Adrenal gland (tissue), 9 donors: ENCODE measurements at regions not wholly inside any gene's neighbourhood (a gene's known extent, or its start where the extent isn't known, plus 50 kb on each side); places are given as distances from the start of the nearest gene placed in this dataset.

ENCODE experiments used
- DNase-seq, 7 donors: peaks; one replicate each; pipeline ENCODE4 v3.0.0-alpha.2; 2019 to 2020
- H3K27ac ChIP-seq, 5 donors: fragments of 200-600 bp; sonication (generic) in 4 of 5; 1 replicate in 3 of 5; 2 replicates in 2 of 5; pipeline versions ENCODE4 v1.5.1 to v1.8.0; 2016 to 2020; ENCODE audit warnings: mild to moderate bottlenecking in 1 of 5
- H3K27me3 ChIP-seq: fragments of 200-600 bp; 2 replicates; pipeline ENCODE4 v1.8.0; 2021
- H3K36me3 ChIP-seq, 2 donors: fragments of 200-600 bp; replicated peaks in 1 of 2; 1 replicate in 1 of 2; 2 replicates in 1 of 2; pipeline versions ENCODE4 v1.5.1 to v1.8.0; 2018 to 2022
- H3K4me1 ChIP-seq, 2 donors: fragments of 200-600 bp; replicated peaks in 1 of 2; 1 replicate in 1 of 2; 2 replicates in 1 of 2; pipeline versions ENCODE4 v1.5.1 to v1.8.0; 2018 to 2021
- H3K4me3 ChIP-seq, 4 donors: fragments of 200-600 bp; sonication (generic) in 3 of 4; one replicate each; pipeline ENCODE4 v1.5.1; 2016 to 2018
- H3K9me3 ChIP-seq, 3 donors: fragments of 200-600 bp; sonication (generic) in 1 of 3; replicated peaks in 1 of 3; 1 replicate in 2 of 3; 2 replicates in 1 of 3; pipeline versions ENCODE4 v1.5.1 to v1.8.0; 2016 to 2021
- POLR2A ChIP-seq, 2 donors: fragments of 450-650 bp; IDR thresholded peaks; one replicate each; pipeline ENCODE4 v1.6.1; 2017; ENCODE audit warnings: antibody characterized with exemption in 2 of 2, mild to moderate bottlenecking in 2 of 2, moderate library complexity in 1 of 2
- WGBS, 4 donors: extraction: QIAGEN DNeasy Blood & Tissue Kit in 2 of 4; methylation state at CpG; one replicate each; pipeline versions ENCODE4 v1.1.5 to v1.1.7; 2013 to 2017; 5-methylcytosine and 5-hydroxymethylcytosine counted together
- intact Hi-C, 2 donors: fragments of 100-400 bp; cut with DNase I; formaldehyde crosslinking; loops; one replicate each; pipeline versions ENCODE4 v1.14.1 to v1.15.0; 2022 to 2023
- TF ChIP-seq, protein P1 (sequence below), 6 experiments: fragments of 450-650 bp in 4 of 6; fragments of 200-600 bp in 2 of 6; sonication (generic) in 1 of 6; IDR thresholded peaks; 1 replicate in 5 of 6; 2 replicates in 1 of 6; pipeline versions ENCODE4 v1.5.1 to v1.8.0; 2016 to 2021; ENCODE audit warnings: antibody characterized with exemption in 6 of 6, mild to moderate bottlenecking in 2 of 6, moderate library complexity in 1 of 6
- donor health status: healthy with polysubstance abuse.
- donor health status: Bipolar disorder and iron deficiency.
- donor health status: DM: yes; HTN: yes; CAD: no.
- donor health status: DM: no; HTN: no; CAD: no.
- donor health status: DM: no; HTN: no; CAD: no.

DNA sequence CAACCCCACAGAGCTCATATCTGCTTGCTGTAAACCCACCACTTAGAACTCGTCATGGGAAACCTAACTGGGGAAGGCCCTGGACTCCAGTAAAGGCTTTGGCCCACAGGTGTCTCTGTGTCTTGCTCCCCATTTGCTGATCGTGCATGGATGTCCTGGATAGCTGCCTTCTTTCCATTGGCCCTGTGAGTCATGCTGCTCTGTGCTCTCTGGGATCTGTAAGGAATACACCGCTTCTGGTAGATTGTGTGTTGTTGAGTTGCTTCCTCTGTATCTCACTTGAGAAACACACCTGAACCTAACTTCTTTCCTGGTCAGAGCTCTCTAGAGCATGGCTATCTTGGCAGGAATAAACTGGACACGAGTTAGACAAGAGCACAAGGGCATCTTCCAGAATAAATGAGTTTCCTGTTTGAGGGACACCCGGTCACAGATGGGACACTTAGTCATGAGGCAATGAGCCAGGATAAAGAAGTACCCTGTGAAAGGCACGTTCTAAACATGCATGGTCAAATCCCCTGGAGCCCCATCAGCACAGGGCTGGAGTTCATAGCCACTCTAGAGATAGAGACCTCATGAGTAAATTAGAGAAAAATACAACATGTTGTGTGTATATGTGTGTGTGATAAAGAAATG lies 99.6 kb upstream of the TMEM170B start:
- TF ChIP-seq POLR2A (IDR thresholded peaks at IDR 0.05), result no peak
- TF ChIP-seq, protein P1, sequence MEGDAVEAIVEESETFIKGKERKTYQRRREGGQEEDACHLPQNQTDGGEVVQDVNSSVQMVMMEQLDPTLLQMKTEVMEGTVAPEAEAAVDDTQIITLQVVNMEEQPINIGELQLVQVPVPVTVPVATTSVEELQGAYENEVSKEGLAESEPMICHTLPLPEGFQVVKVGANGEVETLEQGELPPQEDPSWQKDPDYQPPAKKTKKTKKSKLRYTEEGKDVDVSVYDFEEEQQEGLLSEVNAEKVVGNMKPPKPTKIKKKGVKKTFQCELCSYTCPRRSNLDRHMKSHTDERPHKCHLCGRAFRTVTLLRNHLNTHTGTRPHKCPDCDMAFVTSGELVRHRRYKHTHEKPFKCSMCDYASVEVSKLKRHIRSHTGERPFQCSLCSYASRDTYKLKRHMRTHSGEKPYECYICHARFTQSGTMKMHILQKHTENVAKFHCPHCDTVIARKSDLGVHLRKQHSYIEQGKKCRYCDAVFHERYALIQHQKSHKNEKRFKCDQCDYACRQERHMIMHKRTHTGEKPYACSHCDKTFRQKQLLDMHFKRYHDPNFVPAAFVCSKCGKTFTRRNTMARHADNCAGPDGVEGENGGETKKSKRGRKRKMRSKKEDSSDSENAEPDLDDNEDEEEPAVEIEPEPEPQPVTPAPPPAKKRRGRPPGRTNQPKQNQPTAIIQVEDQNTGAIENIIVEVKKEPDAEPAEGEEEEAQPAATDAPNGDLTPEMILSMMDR (IDR thresholded peaks at IDR 0.05), result no peak
- peak in 4 of 7 donors; percentile 20 to 60 (median 22) for DNase-seq
- Histone ChIP-seq H3K27ac (peak overlapping the region in 2 of 5 donors; percentile 15 to 41), H3K4me1 (peaks cover 0 to 22% of the 10 kb centered on the region in 2 donors), H3K27me3 (no peaks in the 10 kb centered on the region), H3K36me3 (no peaks in the 10 kb centered on the region), H3K9me3 (no peaks in the 10 kb centered on the region), H3K4me3 (no peak overlapping the region)
- intact Hi-C loops, result no loop called here
- WGBS, 4 donors, result 38 to 53% (median 43%) methylated on average over 5 to 6 of the region's 6 CpGs

DNA sequence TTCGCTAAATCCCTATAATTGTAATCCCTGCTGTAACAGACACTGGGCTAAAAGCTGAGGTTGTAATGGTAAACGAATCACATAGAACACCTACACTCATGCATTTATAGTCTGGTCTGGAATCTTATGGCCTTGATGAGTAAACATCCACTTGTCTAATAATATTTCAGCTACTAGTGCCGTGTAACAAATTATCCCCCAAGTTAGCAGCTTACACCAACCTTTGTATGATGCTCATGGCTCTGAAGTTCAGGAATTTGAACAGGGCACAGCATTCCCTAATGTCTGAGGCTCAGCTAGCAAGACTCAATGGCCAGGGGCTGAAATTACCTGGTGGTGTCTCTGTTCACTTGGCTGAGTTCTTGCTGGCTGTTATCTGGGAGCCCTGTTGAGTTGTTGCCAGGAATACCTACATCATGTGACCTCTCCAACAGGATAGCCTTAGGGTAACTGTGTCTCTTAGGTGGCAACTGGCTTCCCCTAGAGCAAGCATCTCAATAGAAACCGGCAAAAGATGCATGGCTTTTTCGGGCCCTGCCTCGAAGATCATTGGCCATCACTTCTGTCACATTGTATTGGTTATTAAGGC lies 100.9 kb upstream of the TMEM170B start:
- Histone ChIP-seq H3K4me3 (no peak overlapping the region), H3K9me3 (no peaks in the 10 kb centered on the region), H3K27ac (no peak overlapping the region), H3K27me3 (no peaks in the 10 kb centered on the region), H3K4me1 (peaks cover 0 to 28% of the 10 kb centered on the region in 2 donors), H3K36me3 (no peaks in the 10 kb centered on the region)
- TF ChIP-seq, protein P1 (IDR thresholded peaks at IDR 0.05), result no peak
- TF ChIP-seq POLR2A (IDR thresholded peaks at IDR 0.05), result no peak
- WGBS, 4 donors, result 89 to 95% (median 92%) methylated on average over 6 of the region's 6 CpGs
- intact Hi-C loops, result no loop called here
- DNase-seq, result no peak

DNA sequence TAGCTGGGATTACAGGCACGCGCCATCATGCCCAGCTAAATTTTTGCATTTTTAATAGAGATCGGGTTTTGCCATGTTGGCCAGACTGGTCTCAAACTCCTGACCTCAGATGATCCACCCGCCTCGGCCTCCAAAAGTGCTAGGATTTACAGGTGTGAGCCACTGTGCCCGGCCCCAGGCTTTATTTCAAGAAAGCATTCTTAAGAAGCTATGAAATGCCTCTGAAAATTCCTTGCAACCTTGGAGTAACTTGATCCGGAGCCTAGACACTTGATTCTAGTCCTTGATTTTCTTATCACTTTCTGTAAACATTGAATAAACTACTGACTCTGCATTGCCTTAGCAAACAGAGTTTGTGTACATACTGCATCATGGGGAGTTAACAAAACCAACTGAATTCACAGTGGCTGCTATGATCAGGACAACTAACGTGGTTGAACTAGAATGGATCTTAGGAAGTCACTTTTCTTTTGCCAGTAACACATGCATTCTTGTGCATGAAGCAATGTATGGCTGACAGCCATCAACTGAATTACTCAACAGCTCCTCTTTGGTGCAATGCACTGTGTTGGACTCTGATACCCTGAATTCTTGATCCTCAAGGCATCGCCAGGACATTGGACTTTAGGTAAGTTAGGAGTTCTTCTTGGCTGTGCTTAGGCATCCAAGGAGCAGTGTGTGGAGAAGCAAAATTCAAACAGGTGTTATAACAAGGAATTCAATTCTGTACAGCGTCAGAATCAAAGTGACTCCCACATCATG lies 102.8 kb upstream of the TMEM170B start:
- peak overlapping the region in 2 of 5 donors; percentile 28 to 29 for H3K27ac ChIP-seq
- peak in 1 of 7 donors; percentile 27 for DNase-seq
- no peaks in the 10 kb centered on the region for H3K27me3 ChIP-seq
- H3K36me3 ChIP-seq, result no peaks in the 10 kb centered on the region
- no peak overlapping the region for H3K4me3 ChIP-seq
- intact Hi-C loops, result no loop called here
- H3K4me1 ChIP-seq, result peaks cover 0 to 28% of the 10 kb centered on the region in 2 donors
- H3K9me3 ChIP-seq, result no peaks in the 10 kb centered on the region
- WGBS, 4 donors, result 65 to 77% (median 74%) methylated on average over 9 to 10 of the region's 10 CpGs
- no peak for TF ChIP-seq POLR2A (IDR thresholded peaks at IDR 0.05)
- TF ChIP-seq, protein P1 (IDR thresholded peaks at IDR 0.05), result no peak

DNA sequence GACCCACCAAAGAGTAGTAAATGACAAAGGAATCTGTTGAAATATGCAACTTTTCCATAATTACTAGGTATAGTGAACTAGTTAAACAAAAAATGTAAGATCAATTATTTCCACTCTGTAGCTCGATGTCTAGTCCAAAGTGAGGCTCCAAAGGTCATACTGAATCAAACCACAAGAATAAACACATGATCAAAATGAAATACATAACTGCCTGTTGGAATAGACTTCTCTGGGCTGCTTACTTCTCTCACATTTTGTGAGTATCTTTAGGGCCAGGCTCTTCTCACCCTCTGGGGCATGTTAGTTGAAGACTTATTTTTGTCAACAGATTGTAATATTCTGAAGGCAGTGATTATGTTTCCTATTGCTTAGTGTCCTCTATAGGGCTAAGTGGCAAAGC lies 103.7 kb upstream of the TMEM170B start:
- H3K27me3 ChIP-seq, result no peaks in the 10 kb centered on the region
- no peak for DNase-seq
- no peaks in the 10 kb centered on the region for H3K9me3 ChIP-seq
- 44 to 58% (median 52%) methylated on average over 1 of the region's 1 CpG for WGBS, 4 donors
- peaks cover 0 to 36% of the 10 kb centered on the region in 2 donors for H3K4me1 ChIP-seq
- peak overlapping the region in 2 of 5 donors; percentile 28 to 56 for H3K27ac ChIP-seq
- TF ChIP-seq, protein P1 (IDR thresholded peaks at IDR 0.05), result no peak
- no peak for TF ChIP-seq POLR2A (IDR thresholded peaks at IDR 0.05)
- no peak overlapping the region for H3K4me3 ChIP-seq
- intact Hi-C loops, result no loop called here
- no peaks in the 10 kb centered on the region for H3K36me3 ChIP-seq
